Lung microvascular endothelial cell (primary cell): ENCODE measurements at regions not wholly inside any gene's neighbourhood (a gene's known extent, or its start where the extent isn't known, plus 50 kb on each side); places are given as distances from the start of the nearest gene placed in this dataset.

ENCODE experiments used
- DNase-seq, 2 donors: peaks; one replicate each; pipeline versions ENCODE4 v3.0.0 to v3.0.0-alpha.2; 2010; ENCODE audit warnings: low read depth in 2 of 2

GRCh38 chr15:25233766-25234350 lies 205.0 kb downstream of the UBE3A start:
- no peak for DNase-seq

- no peak for DNase-seq
These were observed 204.0 kb downstream of the UBE3A start for GRCh38 chr15:25234831-25235230.

- no peak for DNase-seq
These were observed 203.4 kb downstream of the UBE3A start for GRCh38 chr15:25235391-25235790.

GRCh38 chr15:25236143-25236860 lies 202.5 kb downstream of the UBE3A start:
- DNase-seq = no peak

GRCh38 chr15:25236861-25237155 lies 202.0 kb downstream of the UBE3A start:
- no peak for DNase-seq

- no peak for DNase-seq
These were observed 201.4 kb downstream of the UBE3A start for GRCh38 chr15:25237291-25237978.

- no peak for DNase-seq
These were observed 200.7 kb downstream of the UBE3A start for GRCh38 chr15:25238126-25238525.

- DNase-seq = no peak
These were observed 199.9 kb downstream of the UBE3A start for GRCh38 chr15:25238716-25239470.

GRCh38 chr15:25239471-25240345 lies 199.1 kb downstream of the UBE3A start:
- no peak for DNase-seq

- DNase-seq = no peak
These were observed 198.3 kb downstream of the UBE3A start for GRCh38 chr15:25240461-25241021.

GRCh38 chr15:25241241-25241801 lies 197.5 kb downstream of the UBE3A start:
- DNase-seq = no peak

- no peak for DNase-seq
These were observed 196.5 kb downstream of the UBE3A start for GRCh38 chr15:25242166-25242879.

- DNase-seq = no peak
These were observed 195.6 kb downstream of the UBE3A start for GRCh38 chr15:25242957-25243799.

GRCh38 chr15:25243800-25244097 lies 195.1 kb downstream of the UBE3A start:
- DNase-seq = no peak

GRCh38 chr15:25244731-25245585 lies 193.9 kb downstream of the UBE3A start:
- no peak for DNase-seq

GRCh38 chr15:25245801-25246622 lies 192.8 kb downstream of the UBE3A start:
- DNase-seq = no peak

GRCh38 chr15:25246641-25247406 lies 192.0 kb downstream of the UBE3A start:
- DNase-seq = no peak
